ENCODE measurements at regions not wholly inside any gene's neighbourhood (a gene's known extent, or its start where the extent isn't known, plus 50 kb on each side); places are given as distances from the start of the nearest gene placed in this dataset.

GRCh38 chr15:47398594-47398993 is 318.7 kb upstream of the SEMA6D start:
- POLR2A ChIA-PET, result no interaction called here
- Mint-ChIP-seq H3K27ac (no peak overlapping the region), H3K36me3 (no peaks in the 10 kb centered on the region), H3K4me1 (peaks cover 37% of the 10 kb centered on the region), H3K4me3 (no peak overlapping the region), H3K27me3 (ENCODE audit: low read depth) (no peaks in the 10 kb centered on the region; the same call in 1 of the 2 replicates), H3K9me3 (no peaks in the 10 kb centered on the region)
- no peak for DNase-seq (ENCODE audit: low spot score)
- CTCF ChIA-PET, result interaction anchor here (1.5 kb wide), 1 partner anchor 24 kb away, joined by 3 read pairs; no protein-coding TSS in a partner anchor
- no peak for ATAC-seq
- no peak for TF ChIP-seq GTF2I (CRISPR knock-in tag; conservative IDR thresholded peaks at IDR 0.05)

- no peaks in the 10 kb centered on the region for H3K36me3 Mint-ChIP-seq
- H3K4me3 Mint-ChIP-seq, result no peak overlapping the region
- DNase-seq (ENCODE audit: low spot score) (no peak), ATAC-seq (no peak)
- POLR2A ChIA-PET, result no interaction called here
- no peak overlapping the region for H3K27ac Mint-ChIP-seq
- H3K27me3 Mint-ChIP-seq (ENCODE audit: low read depth), result no peaks in the 10 kb centered on the region; the same call in 1 of the 2 replicates
- H3K4me1 Mint-ChIP-seq, result peaks cover 32% of the 10 kb centered on the region
- TF ChIP-seq PREB (CRISPR knock-in tag; IDR thresholded peaks at IDR 0.05; ENCODE audit: borderline replicate concordance), result no peak
- no peak for TF ChIP-seq JAZF1 (CRISPR knock-in tag; IDR thresholded peaks at IDR 0.05)
- TF ChIP-seq CREM (CRISPR knock-in tag; IDR thresholded peaks at IDR 0.05), result no peak
- no peak for TF ChIP-seq ZSCAN18 (CRISPR knock-in tag; IDR thresholded peaks at IDR 0.05)
- TF ChIP-seq FOXJ3 (CRISPR knock-in tag; IDR thresholded peaks at IDR 0.05; ENCODE audit: borderline replicate concordance), result no peak
- TF ChIP-seq GTF2I (CRISPR knock-in tag; conservative IDR thresholded peaks at IDR 0.05), result no peak
- no peak for TF ChIP-seq NR3C1 (CRISPR knock-in tag; conservative IDR thresholded peaks at IDR 0.05; ENCODE audit: low read depth)
- TF ChIP-seq NFE2L1 (CRISPR knock-in tag; IDR thresholded peaks at IDR 0.05), result no peak
- TF ChIP-seq PRDM15 (CRISPR knock-in tag; IDR thresholded peaks at IDR 0.05), result no peak
- no peak for TF ChIP-seq SMAD3 (CRISPR knock-in tag; IDR thresholded peaks at IDR 0.05; ENCODE audit: borderline replicate concordance)
- H3K9me3 Mint-ChIP-seq, result no peaks in the 10 kb centered on the region
- CTCF ChIA-PET, result interaction anchor here (1.5 kb wide), 1 partner anchor 25 kb away, joined by 3 read pairs; no protein-coding TSS in a partner anchor
Measured at GRCh38 chr15:47399100-47399499, 318.2 kb upstream of the SEMA6D start.

GRCh38 chr15:47400603-47401002 is 316.7 kb upstream of the SEMA6D start:
- H3K4me1 Mint-ChIP-seq, result peaks cover 29% of the 10 kb centered on the region
- DNase-seq (ENCODE audit: low spot score) (no peak), ATAC-seq (no peak)
- H3K4me3 Mint-ChIP-seq, result no peak overlapping the region
- POLR2A ChIA-PET, result no interaction called here
- no peak for TF ChIP-seq NFYB (CRISPR knock-in tag; conservative IDR thresholded peaks at IDR 0.05; ENCODE audit: low read depth)
- TF ChIP-seq MYBL2 (CRISPR knock-in tag; IDR thresholded peaks at IDR 0.05), result no peak
- no peak for TF ChIP-seq SMAD4 (CRISPR knock-in tag; IDR thresholded peaks at IDR 0.05)
- TF ChIP-seq ESRRA (CRISPR knock-in tag; IDR thresholded peaks at IDR 0.05; ENCODE audit: borderline replicate concordance), result no peak
- no peaks in the 10 kb centered on the region; the same call in none of the 2 replicates for H3K27me3 Mint-ChIP-seq (ENCODE audit: low read depth)
- no peak overlapping the region for H3K27ac Mint-ChIP-seq
- no peaks in the 10 kb centered on the region for H3K9me3 Mint-ChIP-seq
- H3K36me3 Mint-ChIP-seq, result no peaks in the 10 kb centered on the region
- CTCF ChIA-PET, result interaction anchor here (1.5 to 1.6 kb wide), 2 partner anchors 136 to 205 kb away, joined by 3 to 4 read pairs; no protein-coding TSS in a partner anchor

Data from WTC11 (cell line).